Stimulated activated CD8-positive, alpha-beta memory T cell treated with anti-CD3 and anti-CD28 coated beads, Interleukin-12 subunit alpha, Interleukin-12 subunit beta, amount 100 ng/mL, for 24 hours (primary cell): ENCODE measurements at regions not wholly inside any gene's neighbourhood (a gene's known extent, or its start where the extent isn't known, plus 50 kb on each side); places are given as distances from the start of the nearest gene placed in this dataset.

ENCODE experiments used
- DNase-seq: peaks from one replicate; pipeline ENCODE4 v3.0.0-alpha.2; 2020; ENCODE audit errors: extremely low read depth

- DNase-seq: no peak
Measured at GRCh38 chr2:82690757-82691411, 1768.2 kb downstream of the SUCLG1 start.

- DNase-seq: no peak
Measured at GRCh38 chr2:82675186-82675585, 1783.9 kb downstream of the SUCLG1 start.

GRCh38 chr2:82674652-82675051 is 1784.4 kb downstream of the SUCLG1 start:
- DNase-seq: no peak

- no peak for DNase-seq
Measured at GRCh38 chr2:82667491-82667890, 1791.6 kb downstream of the SUCLG1 start.

GRCh38 chr2:82665691-82666090 is 1793.4 kb downstream of the SUCLG1 start:
- no peak for DNase-seq

- no peak for DNase-seq
Measured at GRCh38 chr2:82657106-82657505, 1802.0 kb downstream of the SUCLG1 start.

GRCh38 chr2:82656420-82656819 is 1802.7 kb downstream of the SUCLG1 start:
- no peak for DNase-seq

GRCh38 chr2:82652117-82652516 is 1807.0 kb downstream of the SUCLG1 start:
- no peak for DNase-seq

- DNase-seq: no peak
Measured at GRCh38 chr2:82650038-82650437, 1809.0 kb downstream of the SUCLG1 start.

GRCh38 chr2:82641598-82642180 is 1817.4 kb downstream of the SUCLG1 start:
- DNase-seq: no peak

- no peak for DNase-seq
Measured at GRCh38 chr2:82636402-82637020, 1822.6 kb downstream of the SUCLG1 start.

- DNase-seq: no peak
Measured at GRCh38 chr2:82599021-82599420, 1860.1 kb downstream of the SUCLG1 start.

GRCh38 chr2:82596581-82596980 is 1862.5 kb downstream of the SUCLG1 start:
- DNase-seq: no peak

GRCh38 chr2:82591718-82592117 is 1867.4 kb downstream of the SUCLG1 start:
- DNase-seq: no peak

GRCh38 chr2:82576656-82577055 is 1882.4 kb downstream of the SUCLG1 start:
- DNase-seq: no peak

GRCh38 chr2:82539280-82539621 is 1919.8 kb downstream of the SUCLG1 start:
- no peak for DNase-seq

GRCh38 chr2:82538590-82539279 is 1920.3 kb downstream of the SUCLG1 start:
- no peak for DNase-seq

- no peak for DNase-seq
Measured at GRCh38 chr2:82528288-82528687, 1930.8 kb downstream of the SUCLG1 start.

GRCh38 chr2:82527124-82527523 is 1932.0 kb downstream of the SUCLG1 start:
- no peak for DNase-seq

GRCh38 chr2:82526277-82526676 is 1932.8 kb downstream of the SUCLG1 start:
- no peak for DNase-seq

GRCh38 chr2:82525744-82526143 is 1933.3 kb downstream of the SUCLG1 start:
- DNase-seq: no peak

GRCh38 chr2:82524826-82525225 is 1934.3 kb downstream of the SUCLG1 start:
- DNase-seq: no peak

GRCh38 chr2:82511894-82512293 is 1947.2 kb downstream of the SUCLG1 start:
- no peak for DNase-seq
